NOMO-1 treated with dmso at 0.1 percent for 144 hours (cell line): ENCODE measurements at regions not wholly inside any gene's neighbourhood (a gene's known extent, or its start where the extent isn't known, plus 50 kb on each side); places are given as distances from the start of the nearest gene placed in this dataset.
"Not testable (repeated sequence)": the region's sequence is repeated elsewhere in the genome, so short reads cannot be mapped to it uniquely, and the experiment has no call there.

Source experiments
- DNase-seq: peaks from one replicate; lab custom pipeline; 2025; ENCODE audit not compliant: unreplicated experiment; lab: John Stamatoyannopoulos, UW

DNA sequence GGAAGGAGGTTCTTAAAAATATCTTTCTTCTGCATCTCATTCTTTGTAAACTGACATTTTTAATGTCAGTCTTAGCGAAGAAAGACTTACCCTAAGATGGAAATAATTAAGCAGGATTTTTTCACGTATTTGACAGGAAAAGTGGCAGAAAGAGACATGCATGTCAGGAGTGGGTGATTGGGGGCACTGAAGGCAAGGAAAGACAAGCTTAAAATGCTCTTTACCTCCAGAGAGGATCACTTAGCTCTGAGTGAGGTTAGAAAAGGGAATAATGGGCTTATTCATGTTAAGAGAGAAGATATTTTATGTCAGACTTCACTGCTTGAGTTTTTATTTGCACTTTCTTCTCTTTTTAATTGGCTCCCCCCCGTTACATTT lies 1358.2 kb upstream of the TMEM132C start:
- no peak for DNase-seq

DNA sequence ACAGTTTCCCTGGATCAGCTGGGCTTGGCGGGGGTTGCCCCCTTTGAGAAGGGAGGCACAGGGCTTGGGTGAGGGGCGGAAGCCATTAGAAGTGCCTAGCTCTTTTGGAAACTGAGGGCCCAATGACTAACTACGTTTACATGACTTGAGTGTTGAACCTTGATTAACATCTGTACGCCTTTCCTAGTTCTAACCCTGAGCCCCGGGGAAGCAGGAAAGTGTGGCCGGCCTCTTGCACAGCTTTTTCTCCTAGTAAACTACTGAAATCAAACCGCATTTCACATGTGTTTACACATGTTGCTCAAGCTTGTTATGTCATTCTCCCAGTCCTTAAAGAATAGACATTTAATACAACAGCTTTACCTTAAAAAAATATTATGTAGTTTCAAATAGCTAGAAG lies 1356.4 kb upstream of the TMEM132C start:
- DNase-seq = no peak

GRCh38 chr12:126912111-126912510 lies 1354.9 kb upstream of the TMEM132C start:
- no peak for DNase-seq

DNA sequence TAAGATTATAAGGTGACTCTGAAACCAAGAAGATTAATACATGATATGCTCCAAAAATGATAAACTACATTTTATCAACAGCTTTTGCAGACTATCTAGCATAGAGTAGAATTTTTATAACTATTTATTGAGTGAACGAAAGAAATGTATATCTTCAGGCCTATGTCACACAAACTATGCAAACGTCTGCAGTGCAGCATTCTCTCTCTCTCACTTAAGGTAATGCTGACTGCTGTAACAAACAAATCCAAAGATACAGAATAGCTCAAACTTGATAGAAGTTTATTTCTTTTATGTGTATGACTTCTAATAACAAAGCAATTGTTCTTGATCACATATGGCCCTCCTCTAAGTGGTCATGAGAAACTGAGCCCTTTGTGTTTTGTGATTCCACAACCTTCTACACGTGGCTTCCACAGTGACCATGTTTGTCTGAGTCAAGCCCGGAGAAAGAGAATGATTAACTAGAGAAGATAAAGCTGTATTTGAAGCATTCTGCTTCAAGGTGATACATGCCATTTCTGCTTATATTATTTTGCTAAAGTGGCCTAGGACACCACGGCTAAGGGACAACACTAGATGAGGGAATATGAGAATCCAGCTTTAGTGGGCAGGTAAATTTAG lies 1352.7 kb upstream of the TMEM132C start:
- DNase-seq = no peak

DNA sequence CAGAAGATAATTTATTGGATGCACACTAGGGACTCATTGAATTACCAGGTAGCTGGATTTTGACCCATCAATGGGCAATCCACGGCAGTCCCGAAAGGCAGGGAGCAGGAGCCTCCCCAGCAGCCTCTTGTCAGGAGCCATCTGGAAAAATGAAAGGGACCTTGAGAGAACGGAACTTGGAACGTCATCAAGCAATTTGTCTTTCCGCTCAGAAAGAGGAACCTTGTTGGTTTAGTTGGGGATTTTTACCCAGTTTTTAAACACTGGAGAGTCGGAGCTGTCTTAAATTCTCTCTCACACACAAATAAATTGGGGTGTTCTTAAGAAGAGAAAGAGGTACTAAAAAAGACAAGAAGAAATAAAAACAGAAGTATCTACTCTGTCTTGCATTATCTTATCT lies 1351.7 kb upstream of the TMEM132C start:
- DNase-seq = no peak

DNA sequence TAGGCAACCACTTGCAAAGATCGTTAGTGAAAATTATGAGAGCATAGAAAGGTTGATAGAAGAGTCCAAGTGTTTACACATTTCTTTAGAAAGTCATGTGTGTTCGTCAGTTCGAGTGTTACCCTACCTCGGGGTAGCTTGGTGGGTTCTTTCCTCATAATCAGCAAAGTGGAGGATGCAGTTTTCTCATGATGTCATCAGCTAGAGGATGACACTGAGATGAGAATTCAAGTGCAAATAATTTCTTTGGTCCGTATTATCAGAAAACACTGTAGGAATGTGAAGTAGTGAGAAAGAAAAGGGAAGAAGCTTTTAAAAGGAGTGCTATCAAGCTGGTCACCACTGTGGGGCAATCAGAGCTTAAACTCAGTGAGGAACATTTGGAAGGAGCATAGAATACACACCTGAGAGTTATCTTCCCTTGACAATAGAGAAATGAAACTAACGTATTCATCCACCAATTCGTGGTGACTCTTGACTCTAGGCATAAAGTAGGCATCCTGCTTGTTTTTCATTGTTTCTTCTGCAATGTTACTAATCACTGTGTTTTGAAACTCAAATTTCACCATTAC lies 1340.9 kb upstream of the TMEM132C start:
- DNase-seq = no peak

DNA sequence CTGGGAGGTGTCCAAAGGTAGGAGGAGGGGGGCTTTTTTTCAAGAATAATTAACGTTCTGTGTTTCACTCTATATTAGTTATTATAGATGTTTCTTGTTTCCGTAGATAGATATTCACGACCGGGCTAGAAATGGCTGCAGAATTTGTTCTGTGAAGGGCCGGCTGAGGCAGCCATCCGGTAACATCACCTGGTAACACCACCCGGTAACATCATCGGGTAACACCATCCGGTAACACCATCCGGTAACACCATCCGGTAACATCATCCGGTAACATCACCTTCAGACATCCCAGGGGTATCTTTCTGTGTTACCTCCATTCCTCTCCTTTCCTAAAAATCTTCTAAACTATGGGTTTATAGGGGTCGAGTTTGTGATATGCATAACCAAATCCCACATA lies 1336.7 kb upstream of the TMEM132C start:
- no peak for DNase-seq

GRCh38 chr12:126932156-126932555 lies 1334.8 kb upstream of the TMEM132C start:
- DNase-seq = no peak

GRCh38 chr12:126935435-126935834 lies 1331.5 kb upstream of the TMEM132C start:
- no peak for DNase-seq

- no peak for DNase-seq
Observed at GRCh38 chr12:126936181-126936851, 1330.7 kb upstream of the TMEM132C start.

- DNase-seq = no peak
Observed at GRCh38 chr12:126937431-126937830, 1329.5 kb upstream of the TMEM132C start.

DNA sequence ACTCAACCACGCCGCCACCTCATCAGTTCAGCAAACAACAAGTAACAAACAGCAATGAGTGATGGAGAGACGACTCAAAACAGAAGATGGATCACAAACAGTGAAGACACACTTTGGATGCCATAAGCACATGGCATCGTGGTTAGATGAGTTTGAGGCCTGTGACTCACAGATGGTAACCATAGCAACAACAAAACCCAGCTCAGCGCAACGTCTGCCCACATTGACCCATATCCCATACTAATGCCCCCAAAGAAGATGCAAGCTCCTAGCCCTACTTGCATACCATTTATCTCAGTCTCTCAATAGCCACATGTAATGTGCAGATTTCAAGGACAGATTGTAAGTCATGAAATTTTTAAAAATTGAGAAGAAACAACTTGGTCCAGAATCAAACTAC lies 1322.3 kb upstream of the TMEM132C start:
- no peak for DNase-seq

DNA sequence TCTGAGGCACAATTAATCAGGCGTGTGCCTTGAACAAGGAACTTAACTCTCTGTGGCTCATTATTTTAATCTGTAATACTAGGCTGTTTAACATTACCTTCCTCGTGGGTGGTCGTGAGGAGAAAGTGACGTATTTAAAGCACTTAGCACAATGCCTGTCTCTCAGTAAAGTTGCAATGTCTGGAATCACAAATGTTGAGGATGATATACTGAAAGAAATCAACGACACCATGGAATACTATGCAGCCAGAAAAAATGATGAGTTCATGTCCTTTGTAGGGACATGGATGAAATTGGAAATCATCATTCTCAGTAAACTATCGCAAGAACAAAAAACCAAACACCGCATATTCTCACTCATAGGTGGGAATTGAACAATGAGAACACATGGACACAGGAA lies 1320.0 kb upstream of the TMEM132C start:
- not testable (repeated sequence) for DNase-seq

DNA sequence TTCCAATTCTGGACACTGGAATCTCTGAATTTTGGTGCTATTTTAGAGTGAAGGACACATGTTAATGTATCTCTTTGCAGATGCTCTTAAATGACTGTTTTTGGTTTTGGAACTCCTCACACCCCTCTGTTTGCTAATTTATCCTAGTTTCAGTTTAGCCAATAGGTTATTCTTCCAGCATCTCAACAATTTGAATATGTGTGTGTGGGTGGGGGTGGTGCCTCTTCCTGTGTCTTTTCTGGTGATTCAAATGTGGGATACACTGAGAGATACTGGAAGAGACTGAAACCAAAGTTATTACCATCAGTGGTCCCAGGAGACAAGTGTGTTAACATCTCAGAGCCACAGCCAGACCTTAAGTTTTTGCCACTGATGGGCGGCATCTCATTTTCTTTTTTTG lies 1317.4 kb upstream of the TMEM132C start:
- no peak for DNase-seq

- DNase-seq = no peak
Observed at GRCh38 chr12:126950266-126950665, 1316.7 kb upstream of the TMEM132C start.

DNA sequence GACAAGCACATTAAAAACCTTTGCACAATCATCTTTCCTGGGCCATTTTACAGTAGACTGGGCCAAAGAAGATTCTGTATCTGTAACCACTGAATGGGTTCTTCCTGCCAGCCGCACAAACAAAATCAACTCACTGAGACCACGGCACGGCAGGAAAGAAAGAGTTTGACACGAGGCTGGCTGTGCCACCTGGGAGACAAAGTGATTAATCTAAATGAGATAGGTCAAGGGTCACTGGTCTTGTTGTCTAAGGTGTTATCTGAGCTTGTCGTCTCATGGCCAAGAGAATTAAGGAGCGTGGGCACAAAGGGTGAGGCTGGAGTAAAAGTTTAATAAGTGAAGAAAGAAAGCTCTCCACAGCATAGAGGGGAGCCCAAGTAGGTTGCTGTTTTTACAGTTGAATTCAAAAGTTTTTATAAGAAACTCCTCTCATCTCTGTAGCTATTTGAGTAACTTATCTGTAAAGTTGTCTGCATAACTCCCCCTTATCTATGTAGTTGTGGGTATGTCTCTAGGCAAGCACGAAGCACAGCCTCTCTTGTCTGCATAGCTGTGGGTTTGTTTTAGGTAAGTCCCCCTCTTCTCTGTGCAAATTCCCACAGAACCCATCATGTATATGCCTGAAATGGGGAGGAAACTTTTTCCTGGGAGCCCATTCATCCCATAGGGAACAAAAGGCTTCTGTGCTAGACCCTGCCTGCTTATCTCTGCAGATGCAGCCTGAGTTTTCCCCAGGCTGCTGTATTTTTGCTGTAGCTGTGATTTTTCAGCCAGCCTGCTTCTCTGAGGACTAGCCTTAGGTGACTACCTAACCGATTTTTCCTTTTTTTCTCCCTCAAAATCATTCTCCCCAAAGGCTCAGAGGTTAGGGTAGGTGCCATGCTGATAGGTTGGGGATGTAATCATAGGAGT lies 1314.6 kb upstream of the TMEM132C start:
- no peak for DNase-seq

DNA sequence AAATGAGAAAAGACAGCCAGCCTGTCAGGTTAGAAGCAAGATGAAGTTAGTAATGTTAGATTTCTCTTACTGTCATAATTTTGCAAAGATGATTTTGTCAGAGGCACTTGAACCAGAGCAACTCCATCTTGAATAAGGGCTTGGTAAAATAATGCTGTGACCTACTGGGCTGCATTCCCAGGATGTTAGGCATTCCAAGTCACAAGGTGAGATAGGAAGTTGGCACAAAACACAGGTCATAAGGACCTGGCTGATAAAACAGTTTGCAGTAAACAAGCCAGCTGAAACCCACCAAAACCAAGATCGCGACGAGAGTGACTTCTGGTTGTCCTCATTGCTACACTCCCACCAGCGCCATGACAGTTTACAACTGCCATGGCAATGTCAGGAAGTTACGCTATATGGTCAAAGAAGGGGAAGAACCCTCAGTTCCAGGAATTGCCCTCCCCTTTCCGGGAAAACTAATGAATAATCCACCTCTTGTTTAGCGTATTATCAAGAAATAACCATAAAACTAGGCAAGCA lies 1313.5 kb upstream of the TMEM132C start:
- DNase-seq = no peak

DNA sequence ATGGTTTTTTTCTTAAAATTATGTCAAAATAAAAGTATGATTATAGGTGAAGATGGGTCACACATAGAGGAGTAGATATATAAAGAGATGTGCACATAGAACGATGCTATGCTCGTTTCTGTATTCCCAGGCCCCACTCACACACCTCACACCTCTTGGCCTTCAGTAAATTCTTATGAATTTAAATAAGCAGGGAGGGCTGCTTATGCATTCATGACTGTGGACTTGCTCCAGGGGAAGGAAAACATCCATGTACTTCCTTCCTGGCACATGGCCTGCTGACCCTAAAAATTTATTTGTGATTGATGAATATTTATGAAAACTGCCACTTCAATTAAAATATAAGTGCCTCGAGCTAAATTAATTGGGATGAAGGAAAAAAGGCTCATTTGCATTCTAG lies 1306.7 kb upstream of the TMEM132C start:
- no peak for DNase-seq

- DNase-seq = no peak
Observed at GRCh38 chr12:126960709-126961108, 1306.3 kb upstream of the TMEM132C start.

GRCh38 chr12:126963825-126964224 lies 1303.1 kb upstream of the TMEM132C start:
- no peak for DNase-seq

DNA sequence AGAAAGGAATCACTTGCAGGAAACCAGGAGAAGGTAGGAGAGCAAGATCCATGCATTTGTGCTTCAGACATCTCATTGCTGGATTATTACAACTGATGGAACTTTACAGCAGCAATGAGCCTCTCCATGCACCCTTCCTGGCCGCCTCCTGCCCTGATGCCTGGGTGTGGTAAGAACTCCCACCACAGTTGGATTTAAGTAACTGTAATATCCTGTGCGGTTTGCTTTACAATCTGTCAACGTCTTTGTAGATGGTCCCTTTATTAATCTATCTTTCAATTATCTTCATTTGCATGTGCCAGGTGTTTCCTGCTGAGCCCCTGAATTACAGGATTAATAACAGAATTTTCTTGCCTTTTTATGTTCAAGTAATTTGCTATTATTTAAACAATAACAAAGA lies 1300.5 kb upstream of the TMEM132C start:
- DNase-seq = no peak
